TTC549 (cell line): ENCODE measurements at regions not wholly inside any gene's neighbourhood (a gene's known extent, or its start where the extent isn't known, plus 50 kb on each side); places are given as distances from the start of the nearest gene placed in this dataset.
"Not testable (repeated sequence)": the region's sequence is repeated elsewhere in the genome, so short reads cannot be mapped to it uniquely, and the experiment has no call there.

ENCODE experiments used
- FAIRE-seq: peaks from 2 replicates; lab custom pipeline; 2012; peaks lifted over from hg19 to GRCh38; lab: Jason Lieb, UNC

DNA sequence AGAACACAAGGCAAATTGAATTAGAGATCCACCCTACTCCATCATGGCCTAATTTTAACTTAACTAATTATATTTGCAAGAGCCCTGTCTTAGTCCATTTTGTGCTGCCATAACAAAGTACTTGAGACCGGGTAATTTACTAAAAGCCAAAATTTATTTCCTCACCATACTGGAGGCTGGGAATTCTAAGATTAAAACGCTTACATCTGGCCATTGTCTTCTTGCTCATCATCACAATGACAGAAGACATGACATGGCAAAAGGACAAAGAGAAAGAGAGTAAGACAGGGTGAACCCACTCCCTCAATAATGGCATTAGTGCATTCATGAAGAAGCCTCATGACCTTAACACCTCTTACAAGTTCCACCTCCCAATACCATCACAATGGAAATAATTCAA, 1068.6 kb downstream of the DNAJB9 start:
- FAIRE-seq, result no peak

DNA sequence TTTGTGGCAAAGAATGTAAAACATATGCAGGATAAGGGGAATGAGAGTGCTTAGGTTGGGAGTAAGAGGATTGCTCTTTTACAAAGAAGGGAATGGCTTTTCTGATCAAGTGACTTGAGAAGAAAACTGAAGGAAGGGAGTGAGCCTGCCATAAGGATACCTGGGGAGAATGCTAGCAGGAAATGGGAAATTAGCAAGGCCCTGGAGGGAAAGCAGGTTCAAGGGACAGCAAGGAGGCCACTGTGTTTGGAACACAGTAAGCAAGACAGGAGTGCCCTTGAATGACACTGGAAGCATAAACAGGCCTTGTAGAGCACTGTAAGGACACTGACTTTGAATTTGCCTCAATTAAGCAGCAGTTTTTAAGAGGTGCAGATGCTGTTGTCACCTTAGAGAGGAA, 1069.9 kb downstream of the DNAJB9 start:
- FAIRE-seq, result no peak

DNA sequence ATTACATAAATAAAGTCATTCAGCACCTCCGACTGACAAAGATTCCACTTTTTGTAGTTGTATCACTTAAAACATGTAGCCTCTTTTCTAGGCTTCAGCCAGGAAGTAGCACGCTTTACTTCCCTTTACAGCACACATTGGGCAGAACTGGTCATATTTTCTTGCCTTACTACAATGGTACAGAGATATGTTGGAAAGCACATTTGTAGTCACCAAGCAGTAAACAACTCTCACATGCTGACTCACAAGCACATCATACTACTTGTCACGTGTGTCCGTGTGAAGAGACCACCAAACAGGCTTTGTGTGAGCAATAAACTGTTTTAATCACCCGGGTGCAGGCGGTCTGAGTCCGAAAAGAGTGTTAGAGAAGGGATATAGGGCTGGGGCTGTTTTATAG, 1071.8 kb downstream of the DNAJB9 start:
- FAIRE-seq, result no peak

DNA sequence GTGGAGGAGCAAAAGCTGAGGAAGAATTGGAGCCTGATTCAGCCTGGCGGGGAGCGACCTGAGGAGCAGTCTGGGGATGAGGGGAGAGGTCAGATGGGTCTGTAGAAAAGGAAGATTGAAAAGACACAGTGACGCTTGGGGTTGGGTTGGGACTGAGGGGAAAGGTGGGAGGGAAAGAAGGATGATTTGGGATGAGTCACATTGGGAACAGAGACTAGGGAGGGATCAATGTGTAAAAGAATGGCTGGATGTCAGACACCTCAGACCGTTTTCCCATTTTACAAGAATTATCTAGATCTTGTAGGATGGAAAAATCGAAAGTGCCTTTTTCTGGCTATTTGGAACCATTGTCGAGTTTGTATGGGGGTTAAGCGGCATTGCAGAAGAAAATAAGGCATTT, 1076.5 kb downstream of the DNAJB9 start:
- FAIRE-seq, result no peak

DNA sequence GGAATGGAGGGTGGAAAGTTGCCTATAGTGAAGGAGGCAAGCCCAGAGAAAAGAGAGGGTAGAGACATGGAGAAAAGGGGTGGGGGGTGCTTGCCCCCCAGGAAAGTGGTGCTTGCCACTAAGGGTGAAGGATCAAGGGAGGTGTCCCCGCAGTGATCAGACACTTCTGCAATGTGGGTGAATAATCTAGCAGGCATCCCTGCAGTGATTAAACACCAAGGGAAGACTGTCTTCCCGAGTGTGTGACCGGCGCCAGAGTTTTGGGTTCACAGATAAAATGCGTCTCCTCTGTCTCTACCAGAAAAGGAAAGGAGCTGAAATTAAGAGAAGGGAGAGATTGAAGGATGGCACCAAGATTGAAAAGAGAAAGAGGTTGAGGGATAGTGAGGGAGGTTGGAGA, 1076.9 kb downstream of the DNAJB9 start:
- not testable (repeated sequence) for FAIRE-seq

DNA sequence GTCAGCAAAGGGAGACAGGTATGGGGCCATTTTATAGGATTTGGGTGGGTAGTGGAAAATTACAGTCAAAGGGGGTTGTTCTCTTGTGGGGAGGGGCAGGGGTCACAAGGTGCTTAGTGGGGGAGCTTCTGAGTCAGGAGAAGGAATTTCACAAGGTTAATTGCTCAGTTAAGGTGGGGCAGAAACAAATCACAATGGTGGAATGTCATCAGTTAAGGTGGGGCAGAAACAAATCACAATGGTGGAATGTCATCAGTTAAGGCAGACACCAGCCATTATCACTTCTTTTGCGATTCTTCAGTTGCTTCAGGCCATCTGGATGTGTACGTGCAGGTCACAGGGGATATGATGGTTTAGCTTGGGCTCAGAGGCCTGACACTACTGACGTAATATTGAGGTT, 1077.6 kb downstream of the DNAJB9 start:
- FAIRE-seq, result not testable (repeated sequence)

DNA sequence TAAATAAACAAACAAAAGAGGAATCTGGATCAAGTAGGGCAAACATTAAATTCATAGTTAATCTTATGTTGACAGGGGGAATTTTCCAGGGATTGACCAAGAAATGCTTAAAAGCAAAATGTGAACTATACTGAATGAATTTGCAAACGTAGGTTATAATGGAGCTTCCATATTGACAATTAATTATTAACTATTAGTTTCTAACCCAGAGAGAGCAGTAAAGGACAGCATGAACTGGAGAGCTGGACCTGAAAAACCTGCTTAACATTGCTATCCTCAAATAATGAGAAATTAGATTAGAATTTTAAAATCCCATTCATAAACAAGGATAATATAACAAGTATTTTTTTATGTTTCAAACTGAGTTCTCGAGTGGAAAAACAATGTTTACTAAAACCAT, 1089.6 kb downstream of the DNAJB9 start:
- FAIRE-seq, result no peak

DNA sequence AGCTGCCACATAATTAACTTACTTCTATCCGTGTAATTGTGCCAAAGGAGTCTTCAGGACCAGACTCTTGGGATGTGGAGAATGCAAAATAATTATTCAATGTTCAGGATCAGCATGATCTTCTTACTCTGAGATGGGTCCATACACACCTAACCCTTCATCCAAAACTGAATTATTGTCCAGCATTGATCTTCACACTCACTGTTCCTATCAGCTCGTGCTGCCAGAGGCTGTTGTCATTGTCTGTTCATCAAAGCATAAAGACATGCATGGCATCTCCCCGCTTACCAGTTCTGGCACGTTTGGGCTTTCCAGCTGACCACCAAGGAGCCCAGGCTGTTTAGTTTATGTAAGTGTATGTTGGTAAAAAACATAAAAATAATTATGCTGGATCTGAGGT, 1090.7 kb downstream of the DNAJB9 start:
- no peak for FAIRE-seq

DNA sequence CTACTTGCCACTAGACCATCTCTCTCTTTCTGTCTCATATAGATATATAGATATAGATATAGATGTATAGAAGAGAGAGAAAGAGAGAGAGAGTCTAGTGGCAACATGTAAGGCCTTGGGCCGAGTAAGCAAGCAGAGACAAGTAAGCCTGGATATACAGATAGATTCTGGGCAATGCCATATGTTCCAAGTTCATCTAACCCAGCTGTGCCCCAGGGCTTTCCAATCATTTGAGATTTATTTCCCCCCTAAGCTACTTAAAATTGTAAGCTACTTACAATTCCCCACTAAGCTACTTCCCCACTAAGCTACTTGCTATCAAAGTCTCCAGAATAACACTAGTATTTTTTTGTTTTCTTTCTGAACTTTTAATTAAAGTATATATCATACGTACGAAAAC, 1094.1 kb downstream of the DNAJB9 start:
- FAIRE-seq, result no peak

DNA sequence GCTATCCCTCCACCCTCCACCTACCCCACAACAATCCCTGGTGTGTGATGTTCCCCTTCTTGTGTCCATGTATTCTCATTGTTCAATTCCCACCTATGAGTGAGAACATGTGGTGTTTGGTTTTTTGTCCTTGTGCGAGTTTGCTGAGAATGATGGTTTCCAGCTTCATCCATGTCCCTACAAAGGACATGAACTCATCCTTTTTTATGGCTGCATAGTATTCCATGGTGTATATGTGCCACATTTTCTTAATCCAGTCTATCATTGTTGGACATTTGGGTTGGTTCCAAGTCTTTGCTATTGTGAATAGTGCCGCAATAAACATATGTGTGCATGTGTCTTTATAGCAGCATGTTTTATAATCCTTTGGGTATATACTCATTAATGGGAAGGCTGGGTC, 1117.6 kb downstream of the DNAJB9 start:
- not testable (repeated sequence) for FAIRE-seq

DNA sequence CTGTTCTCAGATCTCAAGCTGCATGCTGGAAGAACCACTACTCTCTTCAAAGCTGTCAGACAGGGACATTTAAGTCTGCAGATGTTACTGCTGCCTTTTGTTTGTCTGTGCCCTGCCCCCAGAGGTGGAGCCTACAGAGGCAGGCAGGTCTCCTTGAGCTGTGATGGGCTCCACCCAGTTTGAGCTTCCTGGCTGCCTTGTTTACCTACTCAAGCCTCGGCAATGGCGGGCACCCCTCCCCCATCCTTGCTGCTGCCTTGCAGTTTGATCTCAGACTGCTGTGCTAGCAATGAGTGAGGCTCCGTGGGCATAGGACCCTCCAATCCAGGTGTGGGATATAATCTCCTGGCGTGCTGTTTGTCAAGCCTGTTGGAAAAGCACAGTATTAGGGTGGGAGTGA, 1122.9 kb downstream of the DNAJB9 start:
- not testable (repeated sequence) for FAIRE-seq

DNA sequence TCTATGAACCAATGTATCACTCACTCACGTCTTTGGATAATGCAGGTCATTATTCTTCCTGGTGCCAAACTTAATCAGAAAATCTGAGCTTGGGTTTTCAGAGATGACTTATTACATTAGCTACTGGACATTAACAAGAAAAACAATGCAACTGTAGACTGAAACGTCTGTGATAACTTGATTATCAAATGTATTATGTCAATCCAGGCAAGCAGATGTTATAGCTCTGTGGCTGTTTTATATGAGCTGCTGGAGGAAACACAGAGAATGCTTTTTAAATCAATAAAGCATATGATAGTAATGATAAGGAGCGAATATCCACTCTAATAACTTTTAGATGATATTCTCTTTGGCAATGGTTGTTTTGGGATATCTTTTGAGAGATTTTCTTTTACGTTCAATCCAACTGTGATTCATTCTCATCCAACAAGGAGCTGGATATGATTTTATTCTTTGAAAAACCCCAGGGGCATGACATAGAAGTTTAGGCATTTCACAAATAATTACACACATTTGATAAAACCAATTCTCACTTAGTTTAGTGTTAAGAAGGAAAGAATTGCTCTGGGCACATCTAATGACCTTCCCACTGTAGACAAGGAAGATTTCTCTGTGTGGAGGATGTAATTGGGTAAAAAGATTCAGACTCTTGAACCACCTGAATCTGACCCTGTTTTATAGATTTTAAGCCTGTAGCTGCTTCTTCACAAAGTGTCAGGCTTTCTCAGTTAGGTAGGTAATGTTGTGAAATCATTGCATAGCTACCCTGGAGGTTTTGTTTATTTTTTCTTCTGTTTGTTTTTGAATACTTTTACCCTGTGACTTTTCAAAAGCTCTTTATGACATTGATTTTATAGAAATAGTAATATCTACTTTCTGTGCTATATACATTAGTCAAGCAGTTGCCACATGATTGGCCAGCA, 1124.7 kb downstream of the DNAJB9 start:
- no peak for FAIRE-seq

DNA sequence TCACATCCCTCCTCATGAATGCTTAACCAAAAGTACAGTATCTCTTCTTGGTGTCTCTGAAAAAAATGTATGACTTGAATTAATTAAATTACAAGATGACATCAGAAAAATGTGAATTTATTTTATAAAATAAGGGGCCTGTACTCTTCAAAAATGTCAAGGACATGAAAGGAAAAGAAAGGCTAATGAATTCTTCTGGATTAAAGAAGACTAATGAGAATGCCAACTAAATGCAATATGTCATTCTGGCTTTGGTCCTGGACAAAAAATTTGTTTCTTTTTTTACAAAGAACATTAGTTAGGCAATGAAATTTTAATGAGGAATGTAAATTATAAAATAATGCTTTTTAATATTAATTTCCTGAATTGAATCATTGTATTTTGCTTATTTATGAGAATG, 1125.7 kb downstream of the DNAJB9 start:
- no peak for FAIRE-seq

DNA sequence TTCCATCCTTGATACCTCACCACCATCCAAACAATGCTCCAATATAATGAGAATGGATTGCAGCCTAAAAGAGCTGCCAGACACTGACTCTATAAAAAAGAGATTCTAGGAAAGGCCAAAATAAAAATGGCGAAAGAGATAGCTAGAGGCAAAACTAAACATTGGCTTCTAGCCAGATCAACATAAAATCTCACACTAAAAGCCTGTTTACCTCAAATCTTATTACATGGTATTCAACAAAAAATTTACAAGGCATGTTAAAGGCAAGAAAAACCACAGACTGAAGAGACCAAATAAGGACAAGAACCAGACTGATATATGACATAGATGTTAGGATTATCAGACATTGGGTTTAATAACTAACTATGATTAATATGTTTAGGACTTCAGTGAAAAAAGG, 1127.0 kb downstream of the DNAJB9 start:
- FAIRE-seq, result no peak

DNA sequence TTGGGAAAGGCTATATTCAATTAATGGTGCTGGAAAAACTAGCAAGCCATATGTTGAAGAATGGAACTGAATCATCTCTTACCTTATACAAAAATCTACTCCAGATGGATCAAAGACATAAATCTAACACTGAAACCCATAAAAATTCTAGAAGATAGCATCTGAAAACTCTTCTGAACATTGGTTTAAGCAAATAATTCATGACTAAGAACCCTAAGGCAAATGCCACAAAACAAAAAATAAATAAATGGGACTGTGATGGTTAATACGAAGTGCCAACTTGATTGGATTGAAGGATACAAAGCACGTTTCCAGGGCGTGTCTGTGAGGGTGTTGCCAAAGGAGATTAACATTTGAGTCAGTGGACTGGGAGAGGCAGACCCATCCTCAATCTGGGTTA, 1130.0 kb downstream of the DNAJB9 start:
- FAIRE-seq, result no peak

DNA sequence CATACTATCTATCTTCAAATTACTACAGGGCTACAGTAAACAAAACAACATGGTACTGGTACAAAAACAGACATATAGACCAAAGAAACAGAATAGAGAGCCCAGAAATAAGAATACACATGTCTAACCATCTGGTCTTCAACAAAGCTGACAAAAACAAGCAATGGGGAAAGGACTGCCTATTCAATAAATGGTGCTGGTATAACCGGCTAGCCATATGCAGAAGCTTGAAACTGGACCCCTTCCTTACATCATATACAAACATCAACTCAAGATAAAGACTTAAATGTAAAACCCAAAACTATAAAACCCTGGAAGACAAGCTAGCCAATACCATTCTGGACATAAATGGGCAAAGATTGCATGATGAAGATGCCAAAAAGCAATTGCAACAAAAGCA, 1143.7 kb downstream of the DNAJB9 start:
- no peak for FAIRE-seq

DNA sequence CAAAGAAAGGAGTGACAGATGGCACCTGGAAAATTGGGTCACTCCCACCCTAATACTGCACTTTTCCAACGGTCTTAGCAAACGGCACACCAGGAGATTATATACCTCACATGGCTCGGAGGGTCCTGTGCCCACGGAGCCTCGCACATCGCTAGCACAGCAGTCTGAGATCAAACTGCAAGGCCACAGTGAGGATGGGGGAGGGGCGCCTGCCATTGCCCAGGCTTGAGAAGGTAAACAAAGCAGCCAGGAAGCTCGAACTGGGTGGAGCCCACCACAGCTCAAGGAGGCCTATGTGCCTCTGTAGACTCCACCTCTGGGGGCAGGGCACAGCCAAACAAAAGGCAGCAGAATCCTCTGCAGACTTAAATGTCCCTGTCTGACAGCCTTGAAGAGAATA, 1149.7 kb downstream of the DNAJB9 start:
- not testable (repeated sequence) for FAIRE-seq

DNA sequence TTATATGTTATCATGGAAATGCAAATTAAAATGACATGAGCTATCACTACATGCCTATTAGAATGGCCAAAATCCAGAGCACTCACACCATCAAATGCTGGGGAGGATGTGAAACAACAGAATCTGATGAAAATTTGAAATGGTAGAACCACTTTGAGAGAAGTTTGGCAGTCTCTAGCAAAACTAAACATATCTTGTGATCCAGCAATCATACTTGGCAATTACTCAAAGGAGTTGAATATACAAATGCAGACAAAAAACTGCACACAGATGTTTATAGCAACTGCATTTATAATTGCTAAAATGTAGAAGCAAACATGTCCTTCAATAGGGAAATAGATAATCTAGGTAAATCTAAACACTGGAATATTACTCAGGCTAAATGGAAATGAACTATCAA, 1164.9 kb downstream of the DNAJB9 start:
- FAIRE-seq, result no peak

DNA sequence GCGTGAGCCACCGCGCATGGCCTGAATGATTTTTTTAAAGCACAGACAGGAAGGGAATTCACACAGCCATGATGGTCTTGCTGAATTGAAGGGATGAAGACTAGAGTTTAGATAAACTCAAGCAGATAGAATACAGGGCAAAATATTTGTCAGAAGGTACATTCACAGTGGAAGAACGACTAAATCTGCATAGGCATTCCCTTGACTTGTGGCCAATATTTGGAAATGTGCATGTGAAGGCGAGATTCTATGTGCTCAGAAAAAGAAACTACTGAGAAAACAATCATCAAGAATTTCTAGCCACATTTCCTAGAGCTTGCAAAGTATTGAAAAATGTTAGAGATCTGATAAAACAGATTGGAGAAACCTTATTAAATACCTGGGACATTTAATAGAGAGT, 1166.2 kb downstream of the DNAJB9 start:
- no peak for FAIRE-seq

DNA sequence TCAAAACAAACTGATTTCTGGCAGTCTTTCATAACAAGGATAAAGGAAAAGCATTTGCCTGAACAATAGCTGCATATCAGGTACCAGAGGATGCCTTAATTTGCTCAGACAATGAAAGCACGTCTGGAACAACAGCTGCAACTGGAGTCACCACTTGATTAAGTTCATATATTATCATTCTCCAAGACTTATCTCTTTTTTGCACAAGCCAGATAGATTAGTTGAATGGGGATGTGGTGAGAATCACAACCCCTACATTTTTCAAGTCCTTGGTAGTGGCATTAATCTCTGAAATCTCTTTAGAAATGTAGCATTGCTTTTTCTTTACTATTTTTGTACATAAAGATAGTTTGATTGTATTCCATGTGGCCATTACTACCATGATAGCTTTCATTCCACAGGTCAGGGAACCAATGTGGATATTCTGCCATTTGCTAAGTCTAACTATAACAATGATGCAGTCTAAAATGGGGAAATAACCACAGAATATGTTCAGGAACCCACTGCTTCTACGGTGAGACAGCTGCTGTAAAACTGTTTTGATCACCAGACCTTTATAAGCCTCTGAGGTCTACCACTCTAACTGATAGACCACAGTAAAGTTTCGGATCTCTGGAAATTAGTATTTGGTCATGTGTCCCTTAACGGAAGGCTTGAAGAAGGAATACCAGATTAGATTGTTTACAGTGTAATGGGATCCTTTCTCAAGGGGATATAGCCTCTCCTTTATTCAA, 1176.2 kb downstream of the DNAJB9 start:
- no peak for FAIRE-seq

DNA sequence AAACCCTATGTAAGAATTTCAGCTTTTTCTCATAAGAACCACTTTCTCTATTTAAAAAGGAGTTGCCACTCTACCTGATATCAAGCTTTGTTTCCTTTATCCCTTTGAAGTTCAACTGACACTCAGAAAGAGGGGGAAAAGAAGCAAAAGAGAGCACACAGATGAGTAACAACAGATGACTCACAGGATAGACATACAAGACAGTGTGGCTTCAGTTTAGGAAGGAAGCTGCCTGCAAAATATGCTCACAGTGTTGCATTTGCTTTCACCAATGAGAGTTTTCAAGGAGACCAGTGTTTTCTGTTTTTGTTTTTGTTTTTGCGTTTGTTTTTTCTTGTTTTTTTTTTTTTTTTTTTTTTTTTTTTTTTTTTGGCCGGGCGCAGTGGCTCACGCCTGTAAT, 1181.6 kb downstream of the DNAJB9 start:
- no peak for FAIRE-seq

DNA sequence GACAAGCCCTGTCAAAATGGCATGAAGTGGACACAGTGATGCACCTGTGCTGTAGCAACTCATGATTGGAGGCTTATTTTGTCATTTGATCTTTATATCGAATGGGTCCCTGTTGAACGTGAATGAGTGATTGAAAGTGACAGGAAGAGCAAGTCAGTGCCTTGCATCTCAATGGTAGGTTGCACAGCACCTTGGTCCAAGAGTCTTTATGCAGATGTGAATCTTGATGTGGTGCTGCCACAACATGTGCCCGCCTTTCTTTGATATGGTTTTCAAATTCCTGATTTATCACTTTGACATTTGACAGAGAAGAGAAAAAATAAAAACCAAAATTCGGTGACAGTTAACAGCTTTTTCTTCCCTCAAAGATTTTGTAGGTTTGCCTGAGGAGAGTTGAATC, 1182.4 kb downstream of the DNAJB9 start:
- FAIRE-seq, result no peak

DNA sequence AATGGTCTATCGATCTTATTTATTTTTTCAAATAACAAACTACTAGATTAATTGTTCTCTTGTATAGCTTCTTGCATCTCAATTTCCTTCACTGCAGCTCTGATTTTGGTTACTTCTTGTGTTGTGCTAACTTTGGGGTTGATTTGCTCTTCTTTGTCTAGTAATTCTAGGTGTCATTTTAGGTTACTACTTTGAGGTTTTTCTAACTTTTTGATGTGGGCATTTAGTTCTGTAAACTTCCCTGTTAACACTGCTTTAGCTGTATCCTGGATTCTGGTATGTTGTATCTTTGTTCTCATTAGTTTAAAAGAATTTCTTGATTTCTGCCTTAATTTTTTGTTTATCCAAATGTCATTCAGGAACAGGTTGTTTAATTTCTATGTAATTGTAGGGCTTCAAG, 1188.0 kb downstream of the DNAJB9 start:
- FAIRE-seq, result no peak

DNA sequence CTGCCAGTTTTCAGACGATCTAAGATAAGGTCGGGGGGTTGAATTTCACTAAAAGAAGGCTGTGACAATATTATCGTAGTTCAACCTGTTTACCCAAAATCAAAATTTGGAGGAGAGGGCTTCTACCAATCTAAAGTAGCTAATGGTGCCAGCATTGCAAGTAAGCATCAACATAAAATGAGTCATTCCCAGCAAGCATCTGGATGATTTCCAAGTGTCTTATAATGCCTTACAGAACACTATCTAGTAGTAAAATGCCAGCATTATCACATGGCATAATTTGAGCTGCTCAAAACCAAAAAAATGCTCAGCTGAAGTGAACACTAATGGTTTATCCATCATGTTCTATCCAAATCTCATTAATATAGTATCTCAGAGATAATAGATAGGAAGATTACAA, 1193.9 kb downstream of the DNAJB9 start:
- no peak for FAIRE-seq
